MM.1S (cell line): ENCODE measurements at regions not wholly inside any gene's neighbourhood (a gene's known extent, or its start where the extent isn't known, plus 50 kb on each side); places are given as distances from the start of the nearest gene placed in this dataset.

ENCODE experiments used
- CTCF ChIP-seq: fragments of 300-600 bp; sonication (generic); IDR thresholded peaks from 2 replicates; pipeline ENCODE4 v1.5.1; 2016; ENCODE audit warnings: antibody characterized with exemption, low read length, mixed read lengths
- EZH2 ChIP-seq: fragments of 300-600 bp; sonication (generic); optimal IDR thresholded peaks from 2 replicates; pipeline ENCODE3; 2017; ENCODE audit warnings: low read depth, mild to moderate bottlenecking, antibody characterized with exemption, low read length, mixed read lengths

- TF ChIP-seq CTCF (no peak), EZH2 (no peak)
Measured at GRCh38 chr12:105852496-105852895, 286.3 kb downstream of the NUAK1 start.
